H1 (cell line): ENCODE measurements at regions not wholly inside any gene's neighbourhood (a gene's known extent, or its start where the extent isn't known, plus 50 kb on each side); places are given as distances from the start of the nearest gene placed in this dataset.

Source experiments
- CTCF ChIA-PET: fragments of 300-600 bp; sonication (Branson Sonifier 250); formaldehyde crosslinking; loops from one replicate; lab custom pipeline; 2021; ENCODE audit not compliant: partially characterized antibody; lab: Charles Lee
- POLR2A ChIA-PET: fragments of 300-600 bp; sonication (Branson Sonifier 250); formaldehyde crosslinking; loops from one replicate; lab custom pipeline; 2021; ENCODE audit warnings: inconsistent platforms; ENCODE audit not compliant: partially characterized antibody; lab: Charles Lee
- DNase-seq, 2 experiments: peaks; one replicate each; pipeline versions ENCODE4 v3.0.0 to v3.0.0-alpha.2; 2010 to 2022; ENCODE audit warnings: low spot score in 2 of 2, low read depth in 1 of 2, mixed read lengths in 1 of 2
- FAIRE-seq: peaks from 2 replicates; lab custom pipeline; 2011; peaks lifted over from hg19 to GRCh38; lab: Jason Lieb, UNC
- H2AFZ ChIP-seq: 2 replicates; pipeline ENCODE4 v1.8.1; 2012; ENCODE audit warnings: low read length, inconsistent platforms
- H2AK5ac ChIP-seq: 2 replicates; pipeline ENCODE4 v1.6.1; 2013; ENCODE audit warnings: low read depth, low read length
- H2BK120ac ChIP-seq: replicated peaks from 2 replicates; pipeline ENCODE3; 2013; ENCODE audit warnings: low read depth, low read length, inconsistent platforms
- H2BK12ac ChIP-seq: 2 replicates; pipeline ENCODE4 v1.6.1; 2013; ENCODE audit warnings: low read depth, low read length
- H2BK15ac ChIP-seq: 2 replicates; pipeline ENCODE4 v1.6.1; 2013; ENCODE audit warnings: low read length
- H2BK20ac ChIP-seq: 2 replicates; pipeline ENCODE4 v1.6.1; 2013; ENCODE audit warnings: low read length
- H2BK5ac ChIP-seq: 2 replicates; pipeline ENCODE4 v1.6.1; 2013; ENCODE audit warnings: low read depth, low read length
- H3K14ac ChIP-seq: 2 replicates; pipeline ENCODE4 v1.6.1; 2013; ENCODE audit warnings: inconsistent platforms; ENCODE audit not compliant: insufficient read length
- H3K18ac ChIP-seq: 2 replicates; pipeline ENCODE4 v1.6.1; 2013; ENCODE audit warnings: low read length; ENCODE audit errors: extremely low read depth
- H3K23ac ChIP-seq: 2 replicates; pipeline ENCODE4 v1.6.1; 2013; ENCODE audit warnings: inconsistent platforms; ENCODE audit not compliant: insufficient read length
- H3K23me2 ChIP-seq: 2 replicates; pipeline ENCODE4 v1.6.1; 2013; ENCODE audit warnings: low read depth, low read length
- H3K27ac ChIP-seq: 2 replicates; pipeline ENCODE4 v1.6.1; 2011; ENCODE audit warnings: low read depth, low read length, inconsistent platforms
- H3K27me3 ChIP-seq, 4 experiments: replicated peaks in 1 of 4; 1 replicate in 1 of 4; 2 replicates in 3 of 4; pipeline versions ENCODE4 v1.6.1 to v1.8.1; 2011 to 2013; ENCODE audit warnings: low read length in 3 of 4, mild to moderate bottlenecking in 3 of 4, inconsistent platforms in 2 of 4, mixed read lengths in 2 of 4, moderate library complexity in 1 of 4; ENCODE audit not compliant: control insufficient read depth in 3 of 4, insufficient read depth in 3 of 4; ENCODE audit errors: extremely low read depth in 1 of 4
- H3K36me3 ChIP-seq, 4 experiments: 2 replicates each; pipeline versions ENCODE4 v1.6.1 to v1.8.1; 2011 to 2013; ENCODE audit warnings: mild to moderate bottlenecking in 4 of 4, low read length in 3 of 4, moderate library complexity in 2 of 4, control low read depth in 1 of 4, inconsistent platforms in 1 of 4; ENCODE audit not compliant: insufficient read depth in 4 of 4, control insufficient read depth in 2 of 4
- H3K4ac ChIP-seq: replicated peaks from 2 replicates; pipeline ENCODE3; 2013; ENCODE audit warnings: low read length, low read depth, mixed read lengths, inconsistent platforms; ENCODE audit not compliant: insufficient read length
- H3K4me1 ChIP-seq, 4 experiments: replicated peaks in 1 of 4; 1 replicate in 1 of 4; 2 replicates in 3 of 4; pipeline versions ENCODE4 v1.6.1 to v1.8.1; 2011 to 2013; ENCODE audit warnings: low read length in 3 of 4, inconsistent platforms in 2 of 4, mixed read lengths in 1 of 4; ENCODE audit not compliant: insufficient read depth in 4 of 4, control insufficient read depth in 3 of 4
- H3K4me2 ChIP-seq, 2 experiments: 2 replicates each; pipeline versions ENCODE4 v1.6.1 to v1.8.1; 2011 to 2013; ENCODE audit warnings: low read depth in 2 of 2, low read length in 2 of 2, control low read depth in 1 of 2, inconsistent platforms in 1 of 2, mild to moderate bottlenecking in 1 of 2; ENCODE audit not compliant: insufficient read depth in 1 of 2
- H3K4me3 ChIP-seq, 4 experiments: fragments of 200-600, 300-600 bp in 1 of 4; sonication (generic), shearing (Covaris generic), sonication (Bioruptor Twin) in 1 of 4; 2 replicates each; pipeline versions ENCODE4 v1.5.1 to v1.8.1; 2011 to 2016; ENCODE audit warnings: low read length in 4 of 4, low read depth in 3 of 4, control low read depth in 2 of 4, inconsistent platforms in 2 of 4, mild to moderate bottlenecking in 2 of 4, mixed read lengths in 1 of 4, moderate library complexity in 1 of 4; ENCODE audit not compliant: insufficient read depth in 2 of 4; ENCODE audit errors: extremely low read depth in 1 of 4
- H3K56ac ChIP-seq: replicated peaks from 2 replicates; pipeline ENCODE3; 2013; ENCODE audit warnings: low read depth, mild to moderate bottlenecking, mixed read lengths, low read length, inconsistent platforms; ENCODE audit not compliant: insufficient read length
- H3K79me1 ChIP-seq: 2 replicates; pipeline ENCODE4 v1.6.1; 2013; ENCODE audit warnings: low read depth, low read length, control low read depth
- H3K79me2 ChIP-seq, 2 experiments: 2 replicates each; pipeline versions ENCODE4 v1.6.1 to v1.8.1; 2012 to 2013; ENCODE audit warnings: low read length in 2 of 2, mild to moderate bottlenecking in 2 of 2, inconsistent platforms in 1 of 2; ENCODE audit not compliant: insufficient read depth in 2 of 2, control insufficient read depth in 1 of 2
- H3K9ac ChIP-seq, 4 experiments: replicated peaks in 1 of 4; 1 replicate in 1 of 4; 2 replicates in 3 of 4; pipeline versions ENCODE4 v1.6.1 to v1.8.1; 2011 to 2013; ENCODE audit warnings: low read depth in 3 of 4, low read length in 3 of 4, control low read depth in 2 of 4, mild to moderate bottlenecking in 2 of 4, moderate library complexity in 2 of 4, inconsistent platforms in 1 of 4; ENCODE audit errors: extremely low read depth in 1 of 4
- H3K9me3 ChIP-seq, 2 experiments: 2 replicates each; pipeline versions ENCODE4 v1.6.1 to v1.8.1; 2012 to 2013; ENCODE audit warnings: mild to moderate bottlenecking in 2 of 2, moderate library complexity in 2 of 2, control low read depth in 1 of 2, inconsistent platforms in 1 of 2, low read depth in 1 of 2, low read length in 1 of 2, mixed read lengths in 1 of 2; ENCODE audit not compliant: insufficient read depth in 2 of 2
- H4K20me1 ChIP-seq, 2 experiments: replicated peaks in 1 of 2; 2 replicates each; pipeline versions ENCODE3 to v1.8.1; 2011 to 2013; ENCODE audit warnings: inconsistent platforms in 2 of 2, low read length in 2 of 2, mild to moderate bottlenecking in 1 of 2; ENCODE audit not compliant: insufficient read depth in 2 of 2, control insufficient read depth in 1 of 2
- H4K5ac ChIP-seq: 2 replicates; pipeline ENCODE4 v1.6.1; 2013; ENCODE audit warnings: low read length, low read depth, mixed read lengths, inconsistent platforms; ENCODE audit not compliant: insufficient read length
- H4K8ac ChIP-seq: 2 replicates; pipeline ENCODE4 v1.8.0; 2013; ENCODE audit warnings: mild to moderate bottlenecking, moderate library complexity, low read length, inconsistent platforms; ENCODE audit not compliant: insufficient read depth; ENCODE audit errors: extremely low read depth
- H4K91ac ChIP-seq: replicated peaks from 2 replicates; pipeline ENCODE3; 2013; ENCODE audit warnings: low read length, mixed read lengths, inconsistent platforms; ENCODE audit not compliant: insufficient read length
- KDM4A ChIP-seq: IDR thresholded peaks from one replicate; pipeline ENCODE4 v1.7.1; 2012; ENCODE audit warnings: low read depth, mild to moderate bottlenecking, moderate library complexity, low read length, inconsistent platforms; ENCODE audit not compliant: severe bottlenecking
- RFX5 ChIP-seq: IDR thresholded peaks from 2 replicates; pipeline ENCODE4 v1.6.1; 2011; ENCODE audit warnings: low read depth, low read length, improper control_type of control experiment, borderline replicate concordance
- SRF ChIP-seq: IDR thresholded peaks from 2 replicates; pipeline ENCODE4 v1.6.1; 2011; ENCODE audit warnings: mild to moderate bottlenecking, low read depth, low read length, moderate library complexity
- WGBS, 2 experiments: shearing (Covaris generic) in 1 of 2; methylation state at CpG; one replicate each; pipeline versions ENCODE4 v1.1.6 to v1.1.7; 2013 to 2015; ENCODE audit warnings: low lambda C conversion rate in 2 of 2, mixed read lengths in 2 of 2, inconsistent platforms in 1 of 2, low coverage in 1 of 2, missing lambda C conversion rate in 1 of 2; ENCODE audit not compliant: insufficient replicate concordance in 2 of 2, insufficient coverage in 1 of 2, insufficient read length in 1 of 2; ENCODE audit errors: extremely low coverage in 1 of 2, missing lambda C conversion rate in 1 of 2; 5-methylcytosine and 5-hydroxymethylcytosine counted together

GRCh38 chr7:389911-390601 lies 100.1 kb downstream of the FOXL3 start:
- ChIA-PET CTCF (interaction anchor here (1.2 kb wide), 1 partner anchor 57 kb away, joined by 4 read pairs; no protein-coding TSS in a partner anchor), POLR2A (interaction anchor here (1.4 kb wide), 1 partner anchor 8 kb away, joined by 3 read pairs; no protein-coding TSS in a partner anchor)
- Histone ChIP-seq H3K23ac (no peak overlapping the region), H2AFZ (no peak overlapping the region), H3K56ac (no peak overlapping the region), H3K27ac (no peak overlapping the region), H4K91ac (no peak overlapping the region), H2BK12ac (no peak overlapping the region), H2BK20ac (no peak overlapping the region), H4K20me1 (no peaks in the 10 kb centered on the region), H3K23me2 (no peaks in the 10 kb centered on the region), H3K14ac (no peak overlapping the region), H3K4me3 (no peak overlapping the region), H2BK5ac (no peak overlapping the region), H3K4me1 (no peaks in the 10 kb centered on the region), H3K9ac (no peak overlapping the region), H2AK5ac (no peak overlapping the region), H2BK120ac (no peak overlapping the region), H3K4ac (no peak overlapping the region), H3K79me1 (no peaks in the 10 kb centered on the region), H3K9me3 (peaks cover 13 to 19% of the 10 kb centered on the region in 2 experiments), H2BK15ac (no peak overlapping the region), H4K5ac (no peak overlapping the region), H3K36me3 (no peaks in the 10 kb centered on the region), H3K18ac (no peak overlapping the region), H4K8ac (no peak overlapping the region), H3K4me2 (no peak overlapping the region), H3K27me3 (no peaks in the 10 kb centered on the region), H3K79me2 (no peaks in the 10 kb centered on the region)
- WGBS, 2 experiments = 84% methylated on average over 20 of the region's 21 CpGs; no CpG with 5 or more reads in 1 of the 2 experiments
- FAIRE-seq = no peak
- no peak for DNase-seq
- TF ChIP-seq KDM4A (no peak), RFX5 (no peak), SRF (no peak)
